ENCODE measurements at regions not wholly inside any gene's neighbourhood (a gene's known extent, or its start where the extent isn't known, plus 50 kb on each side); places are given as distances from the start of the nearest gene placed in this dataset.
A peak's percentile ranks its signal among the peaks of the same experiment; 100 is the strongest.

GRCh38 chr14:36068777-36069534, 107.6 kb downstream of the PTCSC3 start:
- TF ChIP-seq, protein P1, sequence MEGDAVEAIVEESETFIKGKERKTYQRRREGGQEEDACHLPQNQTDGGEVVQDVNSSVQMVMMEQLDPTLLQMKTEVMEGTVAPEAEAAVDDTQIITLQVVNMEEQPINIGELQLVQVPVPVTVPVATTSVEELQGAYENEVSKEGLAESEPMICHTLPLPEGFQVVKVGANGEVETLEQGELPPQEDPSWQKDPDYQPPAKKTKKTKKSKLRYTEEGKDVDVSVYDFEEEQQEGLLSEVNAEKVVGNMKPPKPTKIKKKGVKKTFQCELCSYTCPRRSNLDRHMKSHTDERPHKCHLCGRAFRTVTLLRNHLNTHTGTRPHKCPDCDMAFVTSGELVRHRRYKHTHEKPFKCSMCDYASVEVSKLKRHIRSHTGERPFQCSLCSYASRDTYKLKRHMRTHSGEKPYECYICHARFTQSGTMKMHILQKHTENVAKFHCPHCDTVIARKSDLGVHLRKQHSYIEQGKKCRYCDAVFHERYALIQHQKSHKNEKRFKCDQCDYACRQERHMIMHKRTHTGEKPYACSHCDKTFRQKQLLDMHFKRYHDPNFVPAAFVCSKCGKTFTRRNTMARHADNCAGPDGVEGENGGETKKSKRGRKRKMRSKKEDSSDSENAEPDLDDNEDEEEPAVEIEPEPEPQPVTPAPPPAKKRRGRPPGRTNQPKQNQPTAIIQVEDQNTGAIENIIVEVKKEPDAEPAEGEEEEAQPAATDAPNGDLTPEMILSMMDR (IDR thresholded peaks at IDR 0.05; ENCODE audit: insufficient read depth, low read depth, low read length, missing control alignments) = no peak
- H3K4me3 ChIP-seq (ENCODE audit: low read length) = no peak overlapping the region
- peak; percentile 61 for DNase-seq (ENCODE audit: low read depth)

DNA sequence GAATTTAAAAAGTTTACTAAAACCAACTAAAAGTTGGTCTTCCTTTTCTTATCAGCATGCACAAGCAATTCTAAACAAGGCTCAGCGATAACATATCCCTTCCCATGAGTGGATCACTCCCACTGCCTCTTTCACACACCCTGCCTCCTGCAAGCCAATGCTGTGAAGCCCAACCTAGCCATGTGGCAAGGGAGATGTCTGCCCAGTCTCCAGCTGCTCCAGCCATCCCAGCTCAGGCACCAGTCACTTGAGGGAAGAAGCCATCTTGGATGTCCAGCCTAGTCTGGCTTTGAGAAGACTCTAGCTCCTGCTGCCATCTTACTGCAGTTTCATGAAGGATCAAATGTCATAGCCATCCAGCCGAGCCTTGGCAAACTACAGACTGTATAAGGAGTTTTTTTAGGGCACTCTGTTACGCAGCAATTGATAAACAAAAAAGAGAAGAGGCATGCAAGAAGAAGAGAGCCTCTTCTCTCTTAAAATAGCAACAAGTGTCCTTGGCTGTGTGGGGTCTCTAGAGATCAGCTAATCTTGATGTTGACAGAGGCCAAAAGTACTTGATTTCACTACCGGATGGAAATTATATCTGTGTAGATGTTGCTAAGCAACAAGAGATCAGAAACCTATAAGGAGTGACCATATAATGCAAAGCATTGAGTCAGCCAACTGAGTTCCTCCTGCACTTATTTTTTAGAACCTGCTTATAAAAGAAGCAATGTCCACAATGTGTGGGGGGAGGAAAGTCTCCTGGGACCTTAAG, 108.9 kb downstream of the PTCSC3 start:
- no peak overlapping the region for H3K4me3 ChIP-seq (ENCODE audit: low read length)
- no peak for DNase-seq (ENCODE audit: low read depth)
- TF ChIP-seq, protein P1 (IDR thresholded peaks at IDR 0.05; ENCODE audit: insufficient read depth, low read depth, low read length, missing control alignments) = no peak

GRCh38 chr14:36066636-36067035, 109.9 kb downstream of the PTCSC3 start:
- no peak overlapping the region for H3K4me3 ChIP-seq (ENCODE audit: low read length)
- DNase-seq (ENCODE audit: low read depth) = peak; percentile 57
- TF ChIP-seq, protein P1 (IDR thresholded peaks at IDR 0.05; ENCODE audit: insufficient read depth, low read depth, low read length, missing control alignments) = no peak

- DNase-seq (ENCODE audit: low read depth) = no peak
- TF ChIP-seq, protein P1 (IDR thresholded peaks at IDR 0.05; ENCODE audit: insufficient read depth, low read depth, low read length, missing control alignments) = no peak
- H3K4me3 ChIP-seq (ENCODE audit: low read length) = no peak overlapping the region
Measured at GRCh38 chr14:36065831-36066230, 110.7 kb downstream of the PTCSC3 start.

DNA sequence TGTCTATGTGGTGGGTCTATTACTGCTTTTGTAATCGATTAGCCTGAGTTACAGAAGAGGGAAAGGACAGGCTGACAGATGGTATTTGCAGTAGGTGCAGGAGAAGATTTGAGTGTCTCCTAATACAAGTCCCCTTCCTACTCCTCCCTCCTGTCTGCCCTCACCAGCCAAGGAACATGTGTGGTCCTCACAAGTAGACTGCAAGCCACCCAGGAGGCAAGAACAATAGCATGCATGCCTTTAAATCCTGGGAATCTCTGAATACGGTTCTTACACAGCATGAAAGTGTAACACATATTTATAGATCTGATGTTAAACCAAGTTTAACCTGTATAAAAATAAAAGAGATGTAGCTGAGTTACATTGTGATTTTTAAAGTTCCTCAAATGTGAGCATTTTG, 117.0 kb downstream of the PTCSC3 start:
- DNase-seq (ENCODE audit: low read depth) = no peak
- H3K4me3 ChIP-seq (ENCODE audit: low read length) = no peak overlapping the region
- TF ChIP-seq, protein P1 (IDR thresholded peaks at IDR 0.05; ENCODE audit: insufficient read depth, low read depth, low read length, missing control alignments) = no peak

DNA sequence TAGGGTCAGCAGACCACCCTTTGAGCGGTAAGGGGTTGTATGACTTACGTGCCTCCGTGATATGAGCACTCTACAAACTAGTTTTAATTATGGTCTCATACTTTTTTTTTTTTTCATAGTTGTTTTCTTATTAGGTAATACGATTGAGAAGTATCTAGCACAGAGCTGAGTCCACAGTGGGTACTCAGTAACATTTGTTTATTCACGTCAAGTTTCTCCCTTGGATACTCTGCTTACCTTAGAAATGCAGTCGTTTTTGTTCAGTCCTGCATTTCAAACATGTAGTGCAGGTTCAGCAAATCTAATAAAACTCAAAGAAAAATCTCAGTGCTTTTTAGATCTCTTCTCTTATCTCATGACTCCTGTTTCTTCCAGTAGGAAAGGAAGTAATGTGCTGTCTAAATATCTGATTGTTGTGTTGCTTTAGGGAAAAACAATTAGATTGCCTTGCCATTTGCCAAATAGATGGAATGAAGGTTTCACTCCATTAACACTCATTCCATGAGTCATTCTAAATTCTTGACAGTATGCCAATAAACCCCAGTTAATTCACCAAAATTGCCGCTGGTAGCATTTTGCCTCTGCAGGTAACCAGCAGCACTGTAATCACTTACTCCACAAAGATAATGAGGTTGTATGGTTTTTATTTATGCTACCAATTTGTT, 118.9 kb downstream of the PTCSC3 start:
- DNase-seq (ENCODE audit: low read depth) = peak; percentile 84

More for the DNA sequence above, 118.9 kb downstream of the PTCSC3 start:
- TF ChIP-seq, protein P1 (IDR thresholded peaks at IDR 0.05; ENCODE audit: insufficient read depth, low read depth, low read length, missing control alignments) = peak; percentile 17
- H3K4me3 ChIP-seq (ENCODE audit: low read length) = no peak overlapping the region

Measured in epithelial cell of esophagus (primary cell).